Peyer's patch (tissue), 4 donors: ENCODE measurements at regions not wholly inside any gene's neighbourhood (a gene's known extent, or its start where the extent isn't known, plus 50 kb on each side); places are given as distances from the start of the nearest gene placed in this dataset.

ENCODE experiments used
- CTCF ChIP-seq, 6 experiments: fragments of 450-650 bp in 4 of 6; fragments of 200-600 bp in 2 of 6; sonication (generic) in 1 of 6; IDR thresholded peaks; one replicate each; pipeline ENCODE4 v1.5.1; 2017 to 2019; ENCODE audit warnings: antibody characterized with exemption in 6 of 6, mild to moderate bottlenecking in 3 of 6, moderate library complexity in 1 of 6
- POLR2A ChIP-seq, 2 donors: fragments of 450-650 bp; IDR thresholded peaks; one replicate each; pipeline ENCODE4 v1.5.1; 2017; ENCODE audit warnings: antibody characterized with exemption in 2 of 2, mild to moderate bottlenecking in 2 of 2, moderate library complexity in 2 of 2

- no peak for TF ChIP-seq CTCF (IDR thresholded peaks at IDR 0.05)
- TF ChIP-seq POLR2A (IDR thresholded peaks at IDR 0.05) = no peak
Observed at GRCh38 chr17:12536021-12536420, 129.7 kb upstream of the MYOCD start.
